Stimulated activated effector memory CD8-positive, alpha-beta T cell treated with anti-CD3 and anti-CD28 coated beads, Interleukin-12 subunit alpha, Interleukin-12 subunit beta, amount 100 ng/mL, for 72 hours (primary cell): ENCODE measurements at regions not wholly inside any gene's neighbourhood (a gene's known extent, or its start where the extent isn't known, plus 50 kb on each side); places are given as distances from the start of the nearest gene placed in this dataset.

Experiments used
- ATAC-seq: fragments of 150-1000 bp; cut with Tn5 transposase; 2 replicates; pipeline ENCODE4 v1.10.0; 2021
- DNase-seq, 2 donors: peaks; one replicate each; pipeline ENCODE4 v3.0.0; 2021 to 2022; ENCODE audit warnings: low spot score in 2 of 2
- H3K27ac Mint-ChIP-seq: one replicate; pipeline ENCODE4 v1.8.0; 2022; ENCODE audit warnings: mild to moderate bottlenecking, mixed read lengths
- H3K36me3 Mint-ChIP-seq: one replicate; pipeline ENCODE4 v1.8.0; 2022; ENCODE audit warnings: mild to moderate bottlenecking, mixed read lengths
- H3K4me1 Mint-ChIP-seq: one replicate; pipeline ENCODE4 v1.8.0; 2022; ENCODE audit warnings: mixed read lengths
- H3K4me3 Mint-ChIP-seq: one replicate; pipeline ENCODE4 v1.8.0; 2022; ENCODE audit warnings: mild to moderate bottlenecking, mixed read lengths
- H3K9me3 Mint-ChIP-seq: one replicate; pipeline ENCODE4 v1.8.0; 2022; ENCODE audit warnings: mixed read lengths

- no peak for DNase-seq
- no peak overlapping the region for H3K4me3 Mint-ChIP-seq
- peak; percentile 25 for ATAC-seq
- no peaks in the 10 kb centered on the region for H3K4me1 Mint-ChIP-seq
- no peak overlapping the region for H3K27ac Mint-ChIP-seq
- H3K9me3 Mint-ChIP-seq: no peaks in the 10 kb centered on the region
- H3K36me3 Mint-ChIP-seq: no peaks in the 10 kb centered on the region
These were observed 135.0 kb downstream of the URI1 start for GRCh38 chr19:30076751-30077670.

GRCh38 chr19:30077851-30078355 lies 135.9 kb downstream of the URI1 start:
- ATAC-seq: no peak
- Mint-ChIP-seq H3K4me1 (no peaks in the 10 kb centered on the region), H3K4me3 (no peak overlapping the region), H3K9me3 (no peaks in the 10 kb centered on the region), H3K27ac (no peak overlapping the region), H3K36me3 (no peaks in the 10 kb centered on the region)
- DNase-seq: no peak

GRCh38 chr19:30078381-30078910 lies 136.4 kb downstream of the URI1 start:
- H3K4me1 Mint-ChIP-seq: no peaks in the 10 kb centered on the region
- DNase-seq: no peak
- H3K4me3 Mint-ChIP-seq: no peak overlapping the region
- no peaks in the 10 kb centered on the region for H3K9me3 Mint-ChIP-seq
- no peak for ATAC-seq
- no peaks in the 10 kb centered on the region for H3K36me3 Mint-ChIP-seq
- H3K27ac Mint-ChIP-seq: no peak overlapping the region

GRCh38 chr19:30079200-30079599 lies 137.2 kb downstream of the URI1 start:
- Mint-ChIP-seq H3K4me1 (no peaks in the 10 kb centered on the region), H3K9me3 (no peaks in the 10 kb centered on the region), H3K36me3 (no peaks in the 10 kb centered on the region), H3K4me3 (no peak overlapping the region), H3K27ac (no peak overlapping the region)
- DNase-seq (no peak), ATAC-seq (no peak)

- Mint-ChIP-seq H3K9me3 (no peaks in the 10 kb centered on the region), H3K36me3 (no peaks in the 10 kb centered on the region), H3K27ac (no peak overlapping the region), H3K4me3 (no peak overlapping the region), H3K4me1 (no peaks in the 10 kb centered on the region)
- DNase-seq: no peak
- ATAC-seq: no peak
These were observed 140.1 kb downstream of the URI1 start for GRCh38 chr19:30082168-30082567.

- ATAC-seq (no peak), DNase-seq (no peak)
- Mint-ChIP-seq H3K4me3 (no peak overlapping the region), H3K27ac (no peak overlapping the region), H3K36me3 (no peaks in the 10 kb centered on the region), H3K9me3 (no peaks in the 10 kb centered on the region), H3K4me1 (no peaks in the 10 kb centered on the region)
These were observed 140.6 kb downstream of the URI1 start for GRCh38 chr19:30082611-30083010.

GRCh38 chr19:30083125-30083681 lies 141.2 kb downstream of the URI1 start:
- Mint-ChIP-seq H3K4me1 (no peaks in the 10 kb centered on the region), H3K27ac (no peak overlapping the region), H3K4me3 (no peak overlapping the region), H3K36me3 (no peaks in the 10 kb centered on the region), H3K9me3 (no peaks in the 10 kb centered on the region)
- DNase-seq: no peak
- ATAC-seq: peak; percentile 11

GRCh38 chr19:30083701-30084156 lies 141.7 kb downstream of the URI1 start:
- no peaks in the 10 kb centered on the region for H3K4me1 Mint-ChIP-seq
- ATAC-seq (no peak), DNase-seq (no peak)
- no peak overlapping the region for H3K4me3 Mint-ChIP-seq
- H3K36me3 Mint-ChIP-seq: no peaks in the 10 kb centered on the region
- no peaks in the 10 kb centered on the region for H3K9me3 Mint-ChIP-seq
- H3K27ac Mint-ChIP-seq: no peak overlapping the region

GRCh38 chr19:30084390-30084819 lies 142.4 kb downstream of the URI1 start:
- ATAC-seq (no peak), DNase-seq (no peak)
- H3K4me1 Mint-ChIP-seq: no peaks in the 10 kb centered on the region
- no peaks in the 10 kb centered on the region for H3K36me3 Mint-ChIP-seq
- no peak overlapping the region for H3K4me3 Mint-ChIP-seq
- H3K9me3 Mint-ChIP-seq: no peaks in the 10 kb centered on the region
- H3K27ac Mint-ChIP-seq: no peak overlapping the region

GRCh38 chr19:30085394-30085793 lies 143.4 kb downstream of the URI1 start:
- Mint-ChIP-seq H3K4me3 (no peak overlapping the region), H3K27ac (no peak overlapping the region), H3K4me1 (no peaks in the 10 kb centered on the region), H3K36me3 (no peaks in the 10 kb centered on the region), H3K9me3 (no peaks in the 10 kb centered on the region)
- no peak for ATAC-seq
- no peak for DNase-seq

GRCh38 chr19:30086220-30086619 lies 144.2 kb downstream of the URI1 start:
- Mint-ChIP-seq H3K4me1 (no peaks in the 10 kb centered on the region), H3K9me3 (no peaks in the 10 kb centered on the region), H3K4me3 (no peak overlapping the region), H3K36me3 (no peaks in the 10 kb centered on the region), H3K27ac (no peak overlapping the region)
- DNase-seq: no peak
- ATAC-seq: no peak

GRCh38 chr19:30086916-30087315 lies 144.9 kb downstream of the URI1 start:
- no peaks in the 10 kb centered on the region for H3K9me3 Mint-ChIP-seq
- no peak overlapping the region for H3K27ac Mint-ChIP-seq
- DNase-seq (no peak), ATAC-seq (no peak)
- no peaks in the 10 kb centered on the region for H3K36me3 Mint-ChIP-seq
- no peaks in the 10 kb centered on the region for H3K4me1 Mint-ChIP-seq
- no peak overlapping the region for H3K4me3 Mint-ChIP-seq

- Mint-ChIP-seq H3K27ac (no peak overlapping the region), H3K4me3 (no peak overlapping the region), H3K36me3 (no peaks in the 10 kb centered on the region), H3K9me3 (no peaks in the 10 kb centered on the region), H3K4me1 (no peaks in the 10 kb centered on the region)
- DNase-seq (no peak), ATAC-seq (no peak)
These were observed 145.5 kb downstream of the URI1 start for GRCh38 chr19:30087381-30088138.

GRCh38 chr19:30088567-30088966 lies 146.5 kb downstream of the URI1 start:
- H3K9me3 Mint-ChIP-seq: no peaks in the 10 kb centered on the region
- DNase-seq: no peak
- no peak overlapping the region for H3K27ac Mint-ChIP-seq
- no peaks in the 10 kb centered on the region for H3K4me1 Mint-ChIP-seq
- ATAC-seq: no peak
- H3K36me3 Mint-ChIP-seq: no peaks in the 10 kb centered on the region
- H3K4me3 Mint-ChIP-seq: no peak overlapping the region

GRCh38 chr19:30089086-30089665 lies 147.1 kb downstream of the URI1 start:
- H3K9me3 Mint-ChIP-seq: no peaks in the 10 kb centered on the region
- no peaks in the 10 kb centered on the region for H3K36me3 Mint-ChIP-seq
- no peaks in the 10 kb centered on the region for H3K4me1 Mint-ChIP-seq
- ATAC-seq (no peak), DNase-seq (no peak)
- H3K4me3 Mint-ChIP-seq: no peak overlapping the region
- H3K27ac Mint-ChIP-seq: no peak overlapping the region
